HG02678 (cell line): ENCODE measurements at regions not wholly inside any gene's neighbourhood (a gene's known extent, or its start where the extent isn't known, plus 50 kb on each side); places are given as distances from the start of the nearest gene placed in this dataset.
"Not testable (repeated sequence)": the region's sequence is repeated elsewhere in the genome, so short reads cannot be mapped to it uniquely, and the experiment has no call there.

Experiments used
- ATAC-seq: cut with Tn5 transposase; IDR thresholded peaks from one replicate; pipeline ENCODE4 v1.9.1; 2021; ENCODE audit warnings: mild to moderate bottlenecking, moderate library complexity; ENCODE audit not compliant: unreplicated experiment

GRCh38 chr6:133099573-133099972 lies 141.6 kb upstream of the EYA4 start:
- ATAC-seq = no peak

DNA sequence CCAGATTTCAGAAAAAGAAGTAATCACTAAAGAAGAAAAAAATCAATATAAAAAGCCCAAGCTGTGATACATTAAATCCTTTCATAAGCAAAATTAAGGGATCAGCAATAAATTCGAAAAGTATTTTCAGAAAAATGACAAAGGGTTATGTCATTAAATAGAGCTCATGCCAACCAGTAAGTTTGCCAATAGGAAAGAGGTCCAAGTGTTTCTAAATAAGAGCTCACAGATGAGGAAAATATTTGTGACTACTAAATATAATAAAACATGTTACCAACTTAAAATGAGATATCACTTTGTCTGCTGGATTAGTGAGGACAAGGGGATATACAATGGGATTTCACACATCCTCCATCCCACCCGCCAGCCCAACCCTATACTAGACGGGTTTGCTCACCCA lies 140.3 kb upstream of the EYA4 start:
- no peak for ATAC-seq

DNA sequence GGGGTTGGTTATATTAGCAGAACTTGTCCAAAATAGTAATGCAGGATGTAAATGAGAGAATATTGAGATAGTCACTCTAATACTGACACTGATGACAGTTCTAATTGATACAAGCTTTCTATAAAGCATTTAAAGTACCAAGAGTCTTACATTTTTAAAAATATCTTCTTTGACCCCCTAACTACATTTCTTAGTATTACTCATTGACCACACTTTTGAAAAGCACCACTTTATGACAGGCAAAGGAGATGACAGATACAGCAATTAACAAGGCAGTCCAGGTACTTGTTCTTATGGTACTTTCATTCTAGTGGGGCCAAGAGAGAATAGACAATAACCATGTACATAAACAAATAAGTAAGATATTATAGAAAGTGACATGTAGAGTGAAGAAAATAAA lies 139.4 kb upstream of the EYA4 start:
- ATAC-seq = no peak

DNA sequence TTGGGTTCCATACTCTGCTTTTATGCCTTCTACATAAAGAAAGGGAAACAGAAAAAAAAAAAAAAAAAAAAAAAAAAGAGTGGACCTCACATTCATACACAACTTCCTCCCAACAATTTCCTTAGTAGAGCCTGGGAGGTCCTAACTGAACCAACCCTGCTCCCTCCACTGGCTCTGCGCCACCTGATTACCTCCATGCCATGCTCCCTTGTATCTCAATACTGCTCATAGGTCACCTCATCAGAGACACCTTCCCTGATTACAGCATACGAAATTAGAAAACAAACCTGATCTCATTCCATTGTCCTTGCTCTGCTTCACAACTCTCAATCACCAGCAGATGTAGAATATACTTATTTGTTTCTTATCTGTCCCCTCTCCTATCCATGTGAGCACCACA lies 134.2 kb upstream of the EYA4 start:
- ATAC-seq = no peak

- no peak for ATAC-seq
These were observed 132.7 kb upstream of the EYA4 start for GRCh38 chr6:133108419-133108818.

GRCh38 chr6:133114973-133115372 lies 126.2 kb upstream of the EYA4 start:
- no peak for ATAC-seq

DNA sequence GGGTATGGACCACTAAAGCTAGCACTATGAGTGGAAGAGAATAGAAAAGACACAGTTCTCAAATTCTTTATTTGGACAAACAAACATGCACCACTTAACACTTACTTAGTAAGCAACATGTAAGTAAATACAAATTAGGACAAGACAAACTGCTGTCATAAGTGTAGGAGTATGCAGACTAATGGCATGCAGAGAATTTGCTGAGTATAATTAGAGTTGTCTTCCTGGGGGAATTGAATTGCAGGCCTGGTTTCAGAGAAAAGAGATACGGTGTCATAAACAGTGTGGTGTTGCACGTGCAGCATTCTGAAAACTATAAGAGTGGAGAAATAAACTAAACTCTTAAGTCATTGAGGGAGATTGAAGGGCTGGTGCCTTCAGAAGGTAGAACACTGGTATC lies 125.2 kb upstream of the EYA4 start:
- no peak for ATAC-seq

DNA sequence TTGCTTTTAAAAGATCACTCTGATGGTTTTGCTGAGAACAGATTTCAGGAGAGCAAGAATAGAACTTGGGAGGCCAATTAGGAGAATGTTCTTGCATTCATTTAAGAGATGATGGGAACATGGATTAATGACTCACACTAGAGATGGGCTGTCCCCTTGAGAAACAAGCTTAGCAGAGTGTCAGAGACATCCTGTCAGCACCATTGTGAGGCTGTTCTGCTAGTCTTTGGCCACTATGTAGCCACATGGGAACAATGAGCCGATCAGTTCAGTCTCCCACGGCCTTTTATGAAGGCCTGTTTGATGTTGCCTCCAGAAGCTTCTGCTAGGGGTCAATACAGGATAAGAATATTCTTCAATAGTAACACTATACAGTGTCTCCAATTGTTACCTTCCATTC lies 113.0 kb upstream of the EYA4 start:
- ATAC-seq = no peak

GRCh38 chr6:133129556-133129955 lies 111.6 kb upstream of the EYA4 start:
- ATAC-seq = no peak

GRCh38 chr6:133130863-133131262 lies 110.3 kb upstream of the EYA4 start:
- no peak for ATAC-seq

- no peak for ATAC-seq
These were observed 109.3 kb upstream of the EYA4 start for GRCh38 chr6:133131621-133132465.

DNA sequence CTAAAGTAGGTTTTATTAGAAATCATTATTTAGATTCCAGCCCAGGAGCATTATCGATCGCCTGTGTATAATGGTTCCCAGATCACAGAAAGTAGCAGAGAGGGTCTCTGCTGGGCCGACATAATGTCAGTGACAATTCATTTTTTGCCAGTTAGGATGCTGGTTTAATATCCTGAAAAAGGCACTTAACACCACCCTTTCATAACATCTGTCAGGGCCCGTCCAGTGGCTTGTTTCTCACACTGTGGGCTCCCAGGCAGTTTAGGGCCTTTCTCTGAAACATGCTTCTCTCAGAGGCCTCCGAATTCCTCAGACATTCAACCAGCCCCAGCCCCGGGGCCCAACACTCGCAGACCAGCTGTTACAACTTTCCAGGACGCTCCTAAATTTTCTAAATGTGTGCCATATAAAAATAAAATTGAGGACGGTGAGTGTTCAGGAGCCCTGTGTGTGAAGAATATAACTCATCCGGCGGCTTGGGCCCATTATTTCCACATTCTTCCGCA lies 108.6 kb upstream of the EYA4 start:
- ATAC-seq = no peak

GRCh38 chr6:133136177-133136880 lies 104.8 kb upstream of the EYA4 start:
- no peak for ATAC-seq

DNA sequence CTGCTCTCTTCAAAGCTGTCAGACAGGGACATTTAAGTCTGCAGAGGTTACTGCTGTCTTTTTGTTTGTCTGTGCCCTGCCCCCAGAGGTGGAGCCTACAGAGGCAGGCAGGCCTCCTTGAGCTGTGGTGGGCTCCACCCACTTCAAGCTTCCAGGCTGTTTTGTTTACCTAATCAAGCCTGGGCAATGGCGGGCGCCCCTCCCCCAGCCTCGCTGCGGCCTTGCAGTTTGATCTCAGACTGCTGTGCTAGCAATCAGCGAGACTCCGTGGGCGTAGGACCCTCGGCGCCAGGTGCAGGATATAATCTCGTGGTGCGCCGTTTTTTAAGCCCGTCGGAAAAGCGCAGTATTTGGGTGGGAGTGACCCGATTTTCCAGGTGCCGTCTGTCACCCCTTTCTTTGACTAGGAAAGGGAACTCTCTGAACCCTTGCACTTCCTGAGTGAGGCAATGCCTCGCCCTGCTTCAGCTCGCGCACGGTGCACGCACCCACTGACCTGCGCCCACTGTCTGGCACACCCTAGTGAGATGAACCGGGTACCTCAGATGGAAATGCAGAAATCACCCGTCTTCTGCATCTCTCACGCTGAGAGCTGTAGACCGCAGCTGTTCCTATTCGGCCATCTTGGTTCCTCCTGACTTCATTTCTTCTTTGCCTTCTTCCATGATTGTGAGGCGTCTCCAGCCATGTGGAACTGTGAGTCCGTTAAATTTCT lies 93.5 kb upstream of the EYA4 start:
- ATAC-seq = not testable (repeated sequence)

GRCh38 chr6:133156689-133157088 lies 84.5 kb upstream of the EYA4 start:
- ATAC-seq = no peak

DNA sequence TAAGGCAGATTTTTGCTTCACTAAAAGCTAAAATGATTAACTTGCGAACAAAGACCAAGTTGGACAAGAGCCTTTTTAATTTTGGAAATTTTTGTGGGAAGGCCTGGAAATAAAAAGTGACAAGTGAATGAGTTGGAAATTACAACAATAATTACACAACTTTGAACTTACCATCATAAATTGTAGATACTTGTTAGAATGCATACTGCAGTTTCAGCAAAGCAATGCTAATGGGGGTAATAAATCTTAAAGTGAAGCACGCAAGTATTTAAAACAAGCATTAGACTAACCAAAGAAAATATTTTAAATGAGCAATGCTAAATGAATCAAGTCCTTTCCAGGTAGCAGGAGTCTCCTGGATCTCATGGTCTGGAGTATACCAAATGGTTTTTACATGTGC lies 83.2 kb upstream of the EYA4 start:
- no peak for ATAC-seq

DNA sequence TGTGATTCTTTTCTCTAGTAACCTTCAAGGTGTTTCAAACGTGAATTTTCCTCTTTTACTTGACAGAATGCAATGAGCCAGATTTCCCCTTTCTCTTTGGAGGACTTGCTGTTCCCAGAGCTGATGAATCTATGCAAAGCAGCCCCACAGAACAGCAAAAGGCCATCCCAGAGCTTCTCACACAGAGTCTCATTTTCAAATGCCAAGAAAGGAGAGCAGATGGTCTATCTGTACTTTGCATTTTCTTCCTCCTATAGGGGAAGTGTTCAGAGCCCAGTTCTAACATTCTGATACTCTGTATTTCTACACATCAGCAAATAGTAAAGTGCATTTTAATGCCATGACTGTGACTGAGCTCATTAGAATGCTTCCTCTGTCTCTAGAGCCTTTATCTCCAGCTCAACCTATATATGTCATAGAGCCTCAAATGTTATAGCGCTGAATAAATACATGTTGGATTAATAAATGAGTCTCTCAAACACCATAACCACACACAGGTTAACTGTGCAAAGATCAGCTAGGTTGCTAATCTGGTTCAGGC lies 81.8 kb upstream of the EYA4 start:
- no peak for ATAC-seq

GRCh38 chr6:133160536-133160935 lies 80.6 kb upstream of the EYA4 start:
- no peak for ATAC-seq

GRCh38 chr6:133165235-133165634 lies 75.9 kb upstream of the EYA4 start:
- no peak for ATAC-seq

DNA sequence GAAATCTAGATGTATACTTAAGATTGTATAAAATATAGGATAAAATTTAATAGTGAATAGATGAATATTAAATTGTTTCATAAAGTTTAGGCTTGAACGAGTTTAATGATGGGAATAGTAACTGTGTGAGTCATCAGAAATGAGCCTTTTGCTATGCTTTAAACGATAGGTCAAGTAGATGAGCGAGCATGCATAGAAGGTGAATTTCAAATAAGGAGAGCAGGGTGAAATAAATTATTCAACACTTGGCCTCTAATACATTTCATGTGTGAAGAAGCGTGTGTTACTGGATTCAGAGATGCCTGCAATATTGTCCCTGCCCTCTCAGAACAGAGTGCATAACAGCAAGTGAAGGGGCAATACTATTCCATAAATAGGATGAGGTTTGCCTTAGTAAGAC lies 74.4 kb upstream of the EYA4 start:
- ATAC-seq = no peak

DNA sequence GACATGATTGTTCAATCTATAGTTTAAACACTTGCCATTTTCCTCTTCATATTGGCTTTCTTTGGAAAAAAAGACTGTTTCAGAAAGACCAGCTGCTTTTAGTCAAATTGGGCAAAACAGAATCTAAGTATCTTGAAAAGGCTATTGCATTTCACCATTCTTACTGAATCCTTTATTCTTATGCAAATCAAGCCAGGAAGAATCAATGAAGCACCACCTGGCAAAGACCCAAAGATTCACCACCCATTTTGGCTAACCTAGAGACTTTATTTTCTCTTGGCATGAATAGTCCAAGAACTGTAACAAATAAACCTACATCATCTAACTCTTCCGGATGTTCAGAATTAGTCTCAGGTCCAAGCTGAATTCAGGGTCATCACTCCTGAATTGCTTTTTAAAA lies 71.3 kb upstream of the EYA4 start:
- ATAC-seq = no peak
